ENCODE measurements at regions not wholly inside any gene's neighbourhood (a gene's known extent, or its start where the extent isn't known, plus 50 kb on each side); places are given as distances from the start of the nearest gene placed in this dataset.
A peak's percentile ranks its signal among the peaks of the same experiment; 100 is the strongest.

DNA sequence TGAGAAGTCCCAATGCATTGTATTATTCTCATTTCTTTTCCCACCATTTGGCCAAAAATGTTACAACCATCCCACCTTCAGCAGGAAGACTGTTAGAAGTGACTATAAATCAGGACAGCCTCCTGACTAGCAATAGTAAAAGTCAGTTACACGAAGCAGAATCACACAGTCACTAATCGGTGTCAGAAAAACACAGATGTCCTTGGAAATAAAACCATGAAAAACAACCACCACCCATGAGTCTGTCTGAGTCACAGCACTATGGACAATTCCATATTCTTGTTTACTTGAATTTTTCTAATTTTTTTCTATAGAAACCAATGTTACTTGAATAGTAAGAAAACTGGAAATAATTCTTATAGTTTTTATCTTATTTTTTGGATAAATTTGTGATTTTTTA lies 81.9 kb upstream of the FRMD4A start:
- ChIA-PET POLR2A (no interaction called here), CTCF (no interaction called here)
- no peak for DNase-seq (ENCODE audit: low read depth, low spot score)
- TF ChIP-seq, protein P1, sequence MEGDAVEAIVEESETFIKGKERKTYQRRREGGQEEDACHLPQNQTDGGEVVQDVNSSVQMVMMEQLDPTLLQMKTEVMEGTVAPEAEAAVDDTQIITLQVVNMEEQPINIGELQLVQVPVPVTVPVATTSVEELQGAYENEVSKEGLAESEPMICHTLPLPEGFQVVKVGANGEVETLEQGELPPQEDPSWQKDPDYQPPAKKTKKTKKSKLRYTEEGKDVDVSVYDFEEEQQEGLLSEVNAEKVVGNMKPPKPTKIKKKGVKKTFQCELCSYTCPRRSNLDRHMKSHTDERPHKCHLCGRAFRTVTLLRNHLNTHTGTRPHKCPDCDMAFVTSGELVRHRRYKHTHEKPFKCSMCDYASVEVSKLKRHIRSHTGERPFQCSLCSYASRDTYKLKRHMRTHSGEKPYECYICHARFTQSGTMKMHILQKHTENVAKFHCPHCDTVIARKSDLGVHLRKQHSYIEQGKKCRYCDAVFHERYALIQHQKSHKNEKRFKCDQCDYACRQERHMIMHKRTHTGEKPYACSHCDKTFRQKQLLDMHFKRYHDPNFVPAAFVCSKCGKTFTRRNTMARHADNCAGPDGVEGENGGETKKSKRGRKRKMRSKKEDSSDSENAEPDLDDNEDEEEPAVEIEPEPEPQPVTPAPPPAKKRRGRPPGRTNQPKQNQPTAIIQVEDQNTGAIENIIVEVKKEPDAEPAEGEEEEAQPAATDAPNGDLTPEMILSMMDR (IDR thresholded peaks at IDR 0.05; ENCODE audit: insufficient read depth, low read length, missing control alignments), result no peak
- no peak overlapping the region for H3K4me3 ChIP-seq (ENCODE audit: low read depth, low read length)

DNA sequence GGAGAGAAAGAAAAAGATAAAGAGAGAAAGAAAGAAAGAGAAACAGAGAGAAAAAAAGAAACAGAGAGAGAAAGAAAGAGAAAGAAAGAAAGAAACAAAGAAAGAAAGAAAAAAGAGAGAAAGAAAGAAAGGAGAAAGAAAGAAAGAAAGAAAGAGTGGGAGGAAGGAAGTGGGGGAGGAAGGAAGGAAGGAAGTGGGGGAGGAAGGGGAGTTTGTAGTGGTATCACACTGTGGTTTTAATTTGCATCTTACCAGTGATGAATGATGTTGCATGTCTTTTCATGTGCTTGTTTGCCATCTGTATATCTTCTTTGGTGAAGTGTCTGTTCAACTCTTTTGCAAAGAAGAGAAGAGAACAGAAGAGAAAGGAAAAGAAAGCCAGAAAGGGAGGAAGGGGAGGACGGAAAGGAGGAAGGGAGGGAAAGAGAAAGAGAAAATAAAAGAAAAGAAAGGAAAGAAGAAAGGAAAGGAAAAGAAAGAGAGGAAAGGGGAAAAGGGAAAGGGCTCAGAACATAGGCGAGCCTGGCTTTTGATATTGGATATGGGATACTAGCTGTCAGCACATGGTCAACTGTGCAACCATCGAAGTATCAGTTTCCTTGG lies 79.2 kb upstream of the FRMD4A start:
- ChIA-PET CTCF (no interaction called here), POLR2A (no interaction called here)
- no peak overlapping the region for H3K4me3 ChIP-seq (ENCODE audit: low read depth, low read length)
- TF ChIP-seq, protein P1 (IDR thresholded peaks at IDR 0.05; ENCODE audit: insufficient read depth, low read length, missing control alignments), result no peak
- no peak for DNase-seq (ENCODE audit: low read depth, low spot score)

GRCh38 chr10:14409247-14409646 lies 78.5 kb upstream of the FRMD4A start:
- TF ChIP-seq, protein P1 (IDR thresholded peaks at IDR 0.05; ENCODE audit: insufficient read depth, low read length, missing control alignments), result no peak
- no peak overlapping the region for H3K4me3 ChIP-seq (ENCODE audit: low read depth, low read length)
- no peak for DNase-seq (ENCODE audit: low read depth, low spot score)
- ChIA-PET CTCF (no interaction called here), POLR2A (no interaction called here)

DNA sequence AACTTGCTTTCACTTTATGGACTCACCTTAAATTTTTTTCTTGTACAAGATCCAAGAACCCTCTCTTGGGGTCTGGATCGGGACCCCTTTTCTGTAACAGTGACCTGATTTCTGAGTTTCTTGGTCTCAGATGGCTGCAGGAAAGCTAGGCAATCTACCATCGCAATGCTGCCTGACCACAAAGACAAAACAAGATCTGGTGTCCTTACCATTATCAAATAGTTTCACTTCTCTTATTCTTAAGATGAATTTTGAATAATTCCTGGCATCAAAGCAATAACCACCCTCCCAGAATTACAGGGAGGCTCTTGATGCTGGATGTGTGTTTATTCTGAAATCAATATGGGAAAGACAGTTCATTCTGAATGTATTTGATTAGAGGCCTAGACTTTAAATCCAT lies 77.4 kb upstream of the FRMD4A start:
- ChIA-PET POLR2A (interaction anchor here (0.8 kb wide), 1 partner anchor 11 kb away, joined by 3 read pairs; no protein-coding TSS in a partner anchor), CTCF (no interaction called here)
- H3K4me3 ChIP-seq (ENCODE audit: low read depth, low read length), result no peak overlapping the region
- TF ChIP-seq, protein P1 (IDR thresholded peaks at IDR 0.05; ENCODE audit: insufficient read depth, low read length, missing control alignments), result no peak
- no peak for DNase-seq (ENCODE audit: low read depth, low spot score)

DNA sequence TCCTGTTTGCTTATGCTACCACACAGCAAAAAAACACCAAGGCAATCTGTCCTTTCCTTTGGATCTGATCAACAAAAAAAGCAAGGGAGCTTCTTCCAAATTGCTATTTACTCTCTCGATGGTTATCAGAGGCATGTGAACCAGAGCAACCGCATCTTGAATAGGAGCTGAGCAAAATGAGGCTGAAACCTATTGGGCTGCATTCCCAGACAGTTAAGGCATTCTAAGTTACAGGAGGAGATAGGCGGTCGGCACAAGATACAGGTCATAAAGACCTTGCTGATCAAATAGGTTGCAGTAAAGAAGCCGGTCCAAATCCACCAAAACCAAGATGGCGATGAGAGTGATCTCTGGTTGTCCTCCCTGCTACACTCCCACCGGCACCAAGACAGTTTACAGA lies 76.8 kb upstream of the FRMD4A start:
- H3K4me3 ChIP-seq (ENCODE audit: low read depth, low read length), result no peak overlapping the region
- POLR2A ChIA-PET, result no interaction called here
- DNase-seq (ENCODE audit: low read depth, low spot score), result no peak
- CTCF ChIA-PET, result no interaction called here
- TF ChIP-seq, protein P1 (IDR thresholded peaks at IDR 0.05; ENCODE audit: insufficient read depth, low read length, missing control alignments), result no peak

DNA sequence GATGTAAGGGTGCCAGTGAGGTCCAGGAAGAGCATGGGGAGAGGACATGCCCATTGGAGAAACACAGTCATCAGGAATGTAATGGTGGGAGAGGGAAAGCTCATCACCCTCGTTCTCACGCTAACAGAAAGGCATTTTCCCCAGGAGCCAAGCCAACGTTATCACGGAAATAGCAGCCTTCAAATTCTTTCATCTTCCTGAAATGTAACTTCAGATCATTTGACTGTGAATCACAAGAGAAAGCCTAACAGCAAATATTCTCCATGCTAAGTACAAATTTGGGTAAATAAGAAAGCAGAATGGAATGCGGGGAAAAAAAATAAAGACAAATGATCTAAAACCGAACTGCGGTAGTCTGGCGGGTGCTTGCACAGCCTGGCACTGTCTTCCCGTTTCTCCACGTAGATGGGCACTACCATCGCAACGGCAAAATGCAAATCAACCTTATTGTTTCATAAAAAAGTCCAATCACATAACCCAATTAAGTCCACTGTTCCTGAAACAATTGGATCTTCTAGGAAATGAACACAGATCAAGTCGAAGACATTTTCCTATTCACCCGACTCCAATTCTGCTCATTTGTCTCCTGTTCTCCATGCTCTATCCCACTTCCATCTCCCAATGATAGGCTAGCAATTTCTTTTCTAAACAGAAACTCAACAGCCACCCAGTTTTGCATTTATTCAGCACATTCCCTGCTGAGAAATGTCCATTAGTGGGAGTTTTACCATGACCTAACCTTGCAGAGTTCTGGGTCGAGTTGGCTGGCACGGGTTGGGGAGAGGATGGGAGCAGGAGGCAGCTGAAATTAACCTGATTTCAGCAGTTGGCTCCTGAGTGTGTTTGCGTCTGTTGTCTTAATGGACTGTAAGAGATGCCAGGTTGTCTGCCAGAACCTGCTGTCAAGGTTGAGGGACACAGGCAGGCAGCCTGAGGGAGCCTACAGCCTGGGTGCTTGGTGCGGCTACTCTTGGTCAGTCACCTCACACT lies 74.6 kb upstream of the FRMD4A start:
- peak; percentile 77 for DNase-seq (ENCODE audit: low read depth, low spot score)
- no peak overlapping the region for H3K4me3 ChIP-seq (ENCODE audit: low read depth, low read length)
- CTCF ChIA-PET, result interaction anchor here (1.4 kb wide), 1 partner anchor 8 kb away, joined by 3 read pairs; no protein-coding TSS in a partner anchor
- TF ChIP-seq, protein P1 (IDR thresholded peaks at IDR 0.05; ENCODE audit: insufficient read depth, low read length, missing control alignments), result no peak
- POLR2A ChIA-PET, result no interaction called here
